ENCODE measurements at regions not wholly inside any gene's neighbourhood (a gene's known extent, or its start where the extent isn't known, plus 50 kb on each side); places are given as distances from the start of the nearest gene placed in this dataset.

DNA sequence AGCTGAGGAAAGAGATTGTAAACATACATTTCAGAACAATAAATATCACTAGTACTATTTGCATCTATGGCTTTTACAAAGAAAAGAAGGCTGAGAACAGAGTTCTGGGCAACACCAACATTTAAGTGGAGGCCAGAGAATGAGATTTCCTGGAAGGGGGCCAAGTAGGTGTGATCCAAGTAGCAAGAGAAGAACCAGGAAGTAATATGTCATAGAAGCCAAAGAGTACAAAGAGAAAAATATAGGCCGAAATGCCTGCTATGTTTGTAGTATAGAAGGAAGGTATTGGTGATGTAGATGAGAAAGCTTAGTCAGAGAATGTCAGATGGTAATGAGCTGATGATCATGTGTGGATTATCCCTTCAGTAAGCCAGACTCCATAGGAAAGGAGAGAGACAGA, 94.5 kb downstream of the PERP start:
- intact Hi-C loops (cut with DNase I; ENCODE audit: low total_unique reads) = no loop called here
- H3K27me3 ChIP-seq = no peaks in the 10 kb centered on the region
- H3K4me1 ChIP-seq = no peaks in the 10 kb centered on the region
- H3K27ac ChIP-seq = no peak overlapping the region
- H3K9me3 ChIP-seq = no peaks in the 10 kb centered on the region
- no peak for DNase-seq
- H3K36me3 ChIP-seq = no peaks in the 10 kb centered on the region
- TF ChIP-seq POLR2A (IDR thresholded peaks at IDR 0.05) = no peak
- TF ChIP-seq, protein P1, sequence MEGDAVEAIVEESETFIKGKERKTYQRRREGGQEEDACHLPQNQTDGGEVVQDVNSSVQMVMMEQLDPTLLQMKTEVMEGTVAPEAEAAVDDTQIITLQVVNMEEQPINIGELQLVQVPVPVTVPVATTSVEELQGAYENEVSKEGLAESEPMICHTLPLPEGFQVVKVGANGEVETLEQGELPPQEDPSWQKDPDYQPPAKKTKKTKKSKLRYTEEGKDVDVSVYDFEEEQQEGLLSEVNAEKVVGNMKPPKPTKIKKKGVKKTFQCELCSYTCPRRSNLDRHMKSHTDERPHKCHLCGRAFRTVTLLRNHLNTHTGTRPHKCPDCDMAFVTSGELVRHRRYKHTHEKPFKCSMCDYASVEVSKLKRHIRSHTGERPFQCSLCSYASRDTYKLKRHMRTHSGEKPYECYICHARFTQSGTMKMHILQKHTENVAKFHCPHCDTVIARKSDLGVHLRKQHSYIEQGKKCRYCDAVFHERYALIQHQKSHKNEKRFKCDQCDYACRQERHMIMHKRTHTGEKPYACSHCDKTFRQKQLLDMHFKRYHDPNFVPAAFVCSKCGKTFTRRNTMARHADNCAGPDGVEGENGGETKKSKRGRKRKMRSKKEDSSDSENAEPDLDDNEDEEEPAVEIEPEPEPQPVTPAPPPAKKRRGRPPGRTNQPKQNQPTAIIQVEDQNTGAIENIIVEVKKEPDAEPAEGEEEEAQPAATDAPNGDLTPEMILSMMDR (IDR thresholded peaks at IDR 0.05) = no peak
- H3K4me3 ChIP-seq = no peak overlapping the region

DNA sequence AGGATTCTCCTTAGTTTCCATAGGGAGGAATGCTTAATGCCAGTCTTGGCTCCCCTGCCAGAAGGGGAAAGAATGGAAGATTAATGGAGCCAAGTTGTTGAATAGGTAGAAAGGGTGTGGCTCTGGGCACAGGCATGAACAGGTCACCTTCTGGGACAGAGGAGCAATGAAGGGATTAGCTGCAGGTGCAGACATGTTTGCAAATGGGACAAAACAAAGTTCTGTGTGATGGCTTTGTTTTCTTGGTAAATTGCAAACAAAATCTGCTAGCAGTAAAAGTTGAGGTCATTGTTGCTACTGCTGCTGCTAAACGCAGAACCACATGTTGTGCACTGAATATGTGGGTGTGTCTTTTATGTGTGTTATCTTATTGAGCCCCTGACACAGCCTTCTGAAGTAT, 93.3 kb downstream of the PERP start:
- H3K36me3 ChIP-seq = no peaks in the 10 kb centered on the region
- no peak overlapping the region for H3K27ac ChIP-seq
- no peak overlapping the region for H3K4me3 ChIP-seq
- no peaks in the 10 kb centered on the region for H3K9me3 ChIP-seq
- DNase-seq = no peak
- H3K27me3 ChIP-seq = no peaks in the 10 kb centered on the region
- no peaks in the 10 kb centered on the region for H3K4me1 ChIP-seq
- TF ChIP-seq, protein P1 (IDR thresholded peaks at IDR 0.05) = no peak
- TF ChIP-seq POLR2A (IDR thresholded peaks at IDR 0.05) = no peak
- intact Hi-C loops (cut with DNase I; ENCODE audit: low total_unique reads) = no loop called here

DNA sequence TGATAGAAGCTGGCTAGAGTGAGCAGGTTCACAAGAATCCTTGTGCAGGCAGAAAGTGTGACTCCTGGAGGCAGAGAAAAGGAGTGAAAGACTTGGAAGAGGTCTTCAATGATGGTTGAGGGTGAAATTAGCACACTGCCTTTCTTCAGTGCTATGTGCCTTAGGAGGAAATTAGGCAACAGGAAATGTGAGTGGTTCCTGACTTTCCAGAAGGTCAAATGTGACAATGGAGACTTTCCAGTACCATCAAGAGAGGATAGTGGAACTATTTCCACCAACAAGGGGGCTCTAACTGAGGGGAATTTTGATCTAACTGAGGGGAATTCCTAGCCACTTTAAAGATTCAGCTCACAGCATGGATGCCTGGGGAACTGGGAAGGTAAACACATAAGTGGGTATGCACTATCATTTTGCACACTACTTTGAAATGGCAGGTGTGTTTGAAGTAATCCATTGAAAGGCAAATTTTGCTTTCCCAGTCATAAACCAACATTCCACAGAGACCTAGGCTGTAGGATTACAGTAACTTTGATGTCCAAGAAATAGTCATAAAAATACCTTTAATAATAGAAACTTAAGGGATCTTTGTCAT, 90.0 kb downstream of the PERP start:
- no peak for DNase-seq
- H3K4me1 ChIP-seq = no peaks in the 10 kb centered on the region
- intact Hi-C loops (cut with DNase I; ENCODE audit: low total_unique reads) = no loop called here
- no peak overlapping the region for H3K27ac ChIP-seq
- no peak overlapping the region for H3K4me3 ChIP-seq
- no peaks in the 10 kb centered on the region for H3K36me3 ChIP-seq
- TF ChIP-seq, protein P1 (IDR thresholded peaks at IDR 0.05) = no peak
- no peak for TF ChIP-seq POLR2A (IDR thresholded peaks at IDR 0.05)
- no peaks in the 10 kb centered on the region for H3K9me3 ChIP-seq
- H3K27me3 ChIP-seq = no peaks in the 10 kb centered on the region

DNA sequence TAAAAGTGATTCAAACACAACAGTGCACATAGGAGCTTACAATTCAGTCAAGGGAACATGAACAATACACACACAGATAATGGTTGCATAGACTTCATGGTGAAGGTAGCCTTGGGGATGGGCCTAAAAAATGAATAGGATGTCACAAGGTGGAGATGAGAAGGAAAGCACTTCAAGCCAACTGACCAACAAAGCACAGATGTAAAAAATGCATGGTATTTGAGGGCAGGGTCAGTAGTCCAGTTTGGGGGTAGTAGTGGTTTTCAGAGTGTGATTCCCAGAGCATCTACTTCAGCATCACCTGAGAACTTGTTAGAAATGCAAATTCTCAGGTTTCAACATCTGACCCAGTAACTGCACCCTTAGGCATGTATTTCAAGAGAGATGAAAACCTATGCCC, 88.9 kb downstream of the PERP start:
- Histone ChIP-seq H3K4me3 (no peak overlapping the region), H3K27ac (no peak overlapping the region), H3K27me3 (no peaks in the 10 kb centered on the region), H3K4me1 (no peaks in the 10 kb centered on the region), H3K36me3 (no peaks in the 10 kb centered on the region), H3K9me3 (no peaks in the 10 kb centered on the region)
- intact Hi-C loops (cut with DNase I; ENCODE audit: low total_unique reads) = no loop called here
- no peak for DNase-seq
- no peak for TF ChIP-seq POLR2A (IDR thresholded peaks at IDR 0.05)
- TF ChIP-seq, protein P1 (IDR thresholded peaks at IDR 0.05) = no peak

DNA sequence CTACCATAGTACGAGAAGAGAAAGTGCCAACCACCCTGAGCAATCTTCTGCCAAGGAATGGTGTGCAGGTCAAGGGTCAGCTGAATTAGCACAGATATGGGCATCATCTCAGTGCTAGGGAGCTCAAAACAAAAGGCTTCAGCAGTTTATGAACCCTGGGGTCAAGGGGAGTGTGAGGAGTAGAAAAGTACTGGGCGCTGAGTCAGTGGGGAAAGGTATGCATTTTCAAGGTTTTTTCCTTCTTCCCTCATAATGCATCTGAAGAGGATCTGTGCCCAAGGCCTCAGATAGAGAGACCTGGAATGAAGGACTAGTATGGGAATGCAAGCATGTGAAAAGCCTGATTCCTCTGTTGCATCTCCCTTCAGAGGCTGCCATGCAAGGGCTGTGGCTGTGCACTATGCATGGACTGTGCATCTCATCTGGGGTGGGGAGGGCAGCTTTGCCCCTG, 81.7 kb downstream of the PERP start:
- Histone ChIP-seq H3K27ac (no peak overlapping the region), H3K27me3 (no peaks in the 10 kb centered on the region), H3K9me3 (no peaks in the 10 kb centered on the region), H3K36me3 (no peaks in the 10 kb centered on the region), H3K4me3 (no peak overlapping the region), H3K4me1 (no peaks in the 10 kb centered on the region)
- TF ChIP-seq, protein P1 (IDR thresholded peaks at IDR 0.05) = no peak
- no peak for TF ChIP-seq POLR2A (IDR thresholded peaks at IDR 0.05)
- no peak for DNase-seq
- intact Hi-C loops (cut with DNase I; ENCODE audit: low total_unique reads) = no loop called here

Data from uterus (tissue), 3 donors.